Stimulated activated CD4-positive, alpha-beta T cell treated with anti-CD3 and anti-CD28 coated beads, Interleukin-12 subunit alpha, Interleukin-12 subunit beta, amount 100 ng/mL, for 24 hours (primary cell): ENCODE measurements at regions not wholly inside any gene's neighbourhood (a gene's known extent, or its start where the extent isn't known, plus 50 kb on each side); places are given as distances from the start of the nearest gene placed in this dataset.

Experiments
- DNase-seq, 2 experiments: peaks; one replicate each; pipeline ENCODE4 v3.0.0-alpha.2; 2020; ENCODE audit warnings: low read depth in 2 of 2

GRCh38 chr12:92089559-92089958 lies 56.1 kb downstream of the BTG1 start:
- DNase-seq: no peak

- DNase-seq: no peak
Measured at GRCh38 chr12:92088805-92089204, 56.8 kb downstream of the BTG1 start.

GRCh38 chr12:92085736-92086040 lies 60.0 kb downstream of the BTG1 start:
- no peak for DNase-seq

- no peak for DNase-seq
Measured at GRCh38 chr12:92085040-92085735, 60.5 kb downstream of the BTG1 start.

GRCh38 chr12:92080911-92081285 lies 64.7 kb downstream of the BTG1 start:
- DNase-seq: no peak

GRCh38 chr12:92079054-92079385 lies 66.6 kb downstream of the BTG1 start:
- DNase-seq: no peak

- DNase-seq: no peak
Measured at GRCh38 chr12:92078167-92079053, 67.2 kb downstream of the BTG1 start.

- no peak for DNase-seq
Measured at GRCh38 chr12:92077530-92077929, 68.1 kb downstream of the BTG1 start.

GRCh38 chr12:92076101-92076500 lies 69.5 kb downstream of the BTG1 start:
- DNase-seq: no peak

GRCh38 chr12:92075425-92075914 lies 70.2 kb downstream of the BTG1 start:
- DNase-seq: no peak

GRCh38 chr12:92074889-92075288 lies 70.8 kb downstream of the BTG1 start:
- no peak for DNase-seq

GRCh38 chr12:92073094-92073493 lies 72.6 kb downstream of the BTG1 start:
- DNase-seq: no peak

- DNase-seq: no peak
Measured at GRCh38 chr12:92072112-92072511, 73.5 kb downstream of the BTG1 start.

GRCh38 chr12:92070864-92071445 lies 74.7 kb downstream of the BTG1 start:
- DNase-seq: no peak

- DNase-seq: no peak
Measured at GRCh38 chr12:92070054-92070863, 75.4 kb downstream of the BTG1 start.

GRCh38 chr12:92068459-92068858 lies 77.2 kb downstream of the BTG1 start:
- no peak for DNase-seq

GRCh38 chr12:92065639-92066038 lies 80.0 kb downstream of the BTG1 start:
- no peak for DNase-seq

GRCh38 chr12:92065018-92065499 lies 80.6 kb downstream of the BTG1 start:
- DNase-seq: no peak

- DNase-seq: no peak
Measured at GRCh38 chr12:92064422-92064821, 81.2 kb downstream of the BTG1 start.

GRCh38 chr12:92063641-92064040 lies 82.0 kb downstream of the BTG1 start:
- DNase-seq: no peak

- DNase-seq: no peak
Measured at GRCh38 chr12:92062539-92063493, 82.8 kb downstream of the BTG1 start.
